ENCODE measurements at regions not wholly inside any gene's neighbourhood (a gene's known extent, or its start where the extent isn't known, plus 50 kb on each side); places are given as distances from the start of the nearest gene placed in this dataset.

DNA sequence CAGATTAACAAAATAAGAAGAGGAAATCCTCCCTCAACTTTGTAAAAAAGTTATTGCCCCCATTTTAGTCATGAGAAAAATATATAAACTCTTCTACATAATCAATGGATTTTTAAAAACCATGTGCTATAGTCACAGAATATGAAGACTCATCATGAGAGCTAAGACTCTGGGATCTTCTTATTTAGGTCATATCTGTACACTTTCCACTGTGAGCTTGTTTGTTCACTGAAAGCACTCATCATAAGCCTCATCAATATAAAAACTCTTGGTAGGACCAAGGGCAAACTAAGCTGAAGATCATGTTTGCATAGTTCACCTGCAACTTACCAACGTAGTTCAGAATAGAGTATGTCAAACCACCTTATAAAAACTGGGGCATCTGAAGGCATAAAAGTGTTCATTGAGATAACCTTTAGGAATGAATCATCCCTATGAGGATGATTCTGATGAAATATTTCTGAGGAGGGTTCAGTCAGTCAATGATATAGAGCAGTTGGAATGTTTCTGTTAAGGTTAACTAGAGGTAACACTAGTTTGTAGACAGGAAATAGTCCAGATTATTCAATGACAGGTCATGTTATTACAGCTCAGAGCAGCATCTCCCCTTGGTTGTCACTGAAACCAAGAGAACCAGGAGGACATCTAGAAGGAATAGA is 289.9 kb upstream of the SMC2 start:
- Histone ChIP-seq H4K8ac (ENCODE audit: extremely low read depth, insufficient read depth, low read length) (no peak overlapping the region), H3K9me3 (ENCODE audit: insufficient read depth in 2 of 2, low read depth in 1 of 2, low read length in 1 of 2) (no peaks in the 10 kb centered on the region), H2BK15ac (ENCODE audit: low read length) (no peak overlapping the region), H3K79me2 (ENCODE audit: control insufficient read depth in 1 of 2, insufficient read depth in 2 of 2, low read length in 2 of 2) (no peaks in the 10 kb centered on the region), H3K23ac (ENCODE audit: insufficient read length) (no peak overlapping the region), H3K4me2 (ENCODE audit: insufficient read depth in 1 of 2, low read depth in 2 of 2, low read length in 2 of 2) (no peak overlapping the region), H2AFZ (ENCODE audit: low read length) (no peak overlapping the region), H3K56ac (replicated peaks; ENCODE audit: insufficient read length, low read depth, low read length) (no peak overlapping the region), H3K18ac (ENCODE audit: extremely low read depth, low read length) (no peak overlapping the region), H3K4ac (replicated peaks; ENCODE audit: insufficient read length, low read depth, low read length) (no peak overlapping the region), H3K79me1 (ENCODE audit: low read depth, low read length) (no peaks in the 10 kb centered on the region), H2BK120ac (replicated peaks; ENCODE audit: low read depth, low read length) (no peak overlapping the region), H3K14ac (ENCODE audit: insufficient read length) (no peak overlapping the region), H4K91ac (replicated peaks; ENCODE audit: insufficient read length, low read length) (no peak overlapping the region), H4K5ac (ENCODE audit: insufficient read length, low read depth, low read length) (no peak overlapping the region), H3K4me1 (replicated peaks in 1 of 4; ENCODE audit: control insufficient read depth in 3 of 4, insufficient read depth in 4 of 4, low read length in 3 of 4) (no peaks in the 10 kb centered on the region), H2AK5ac (ENCODE audit: low read depth, low read length) (no peak overlapping the region), H2BK5ac (ENCODE audit: low read depth, low read length) (no peak overlapping the region), H3K36me3 (ENCODE audit: control insufficient read depth in 2 of 4, insufficient read depth in 4 of 4, low read length in 3 of 4) (no peaks in the 10 kb centered on the region), H2BK12ac (ENCODE audit: low read depth, low read length) (no peak overlapping the region), H4K20me1 (replicated peaks in 1 of 2; ENCODE audit: control insufficient read depth in 1 of 2, insufficient read depth in 2 of 2, low read length in 2 of 2) (no peaks in the 10 kb centered on the region), H3K27ac (ENCODE audit: low read depth, low read length) (no peak overlapping the region), H2BK20ac (ENCODE audit: low read length) (no peak overlapping the region), H3K9ac (replicated peaks in 1 of 4; ENCODE audit: extremely low read depth in 1 of 4, low read depth in 3 of 4, low read length in 3 of 4) (no peak overlapping the region), H3K27me3 (replicated peaks in 1 of 4; ENCODE audit: control insufficient read depth in 3 of 4, extremely low read depth in 1 of 4, insufficient read depth in 3 of 4, low read length in 3 of 4) (no peaks in the 10 kb centered on the region), H3K23me2 (ENCODE audit: low read depth, low read length) (no peaks in the 10 kb centered on the region), H3K4me3 (ENCODE audit: extremely low read depth in 1 of 4, insufficient read depth in 2 of 4, low read depth in 3 of 4, low read length in 4 of 4) (no peak overlapping the region)
- WGBS, 2 experiments (ENCODE audit: extremely low coverage in 1 of 2, insufficient coverage in 1 of 2, insufficient read length in 1 of 2, insufficient replicate concordance in 2 of 2, low coverage in 1 of 2, low lambda C conversion rate in 2 of 2, missing lambda C conversion rate in 1 of 2): 86% methylated on average over 1 of the region's 1 CpG; no CpG with 5 or more reads in 1 of the 2 experiments
- TF ChIP-seq MAFK (IDR thresholded peaks at IDR 0.05; ENCODE audit: low read depth, low read length): no peak
- ChIA-PET POLR2A (ENCODE audit: partially characterized antibody) (no interaction called here), CTCF (ENCODE audit: partially characterized antibody) (no interaction called here)
- no peak for FAIRE-seq
- no peak for DNase-seq (ENCODE audit: low read depth in 1 of 2, low spot score in 2 of 2)
